Astrocyte of the cerebellum (primary cell): ENCODE measurements at regions not wholly inside any gene's neighbourhood (a gene's known extent, or its start where the extent isn't known, plus 50 kb on each side); places are given as distances from the start of the nearest gene placed in this dataset.

Source experiments
- DNase-seq: peaks from one replicate; pipeline ENCODE4 v3.0.0-alpha.2; 2011; ENCODE audit warnings: low read depth
- H3K4me3 ChIP-seq: 2 replicates; pipeline ENCODE4 v1.5.1; 2011; ENCODE audit warnings: mild to moderate bottlenecking, low read depth, low read length, moderate library complexity
- CTCF ChIP-seq: IDR thresholded peaks from 2 replicates; pipeline ENCODE4 v1.5.1; 2012; ENCODE audit warnings: low read length, low read depth, moderate library complexity, mild to moderate bottlenecking; ENCODE audit errors: missing control alignments
- in situ Hi-C: cut with HindIII; loops from 2 replicates; pipeline ENCODE4 v1.10.0; 2017; ENCODE audit warnings: low sequenced_read_pairs

GRCh38 chr5:4576161-4576748, 563.9 kb upstream of the ADAMTS16 start:
- TF ChIP-seq CTCF: no peak
- H3K4me3 ChIP-seq: no peak overlapping the region
- DNase-seq: peak; percentile 83
- in situ Hi-C loops: no loop called here

GRCh38 chr5:4576908-4577307, 563.2 kb upstream of the ADAMTS16 start:
- H3K4me3 ChIP-seq: no peak overlapping the region
- in situ Hi-C loops: no loop called here
- no peak for DNase-seq
- TF ChIP-seq CTCF: no peak

- no peak for DNase-seq
- in situ Hi-C loops: no loop called here
- TF ChIP-seq CTCF: no peak
- H3K4me3 ChIP-seq: no peak overlapping the region
Measured at GRCh38 chr5:4579679-4580078, 560.5 kb upstream of the ADAMTS16 start.

GRCh38 chr5:4580772-4581171, 559.4 kb upstream of the ADAMTS16 start:
- no peak for DNase-seq
- no peak for TF ChIP-seq CTCF
- in situ Hi-C loops: no loop called here
- H3K4me3 ChIP-seq: no peak overlapping the region

GRCh38 chr5:4581289-4581688, 558.8 kb upstream of the ADAMTS16 start:
- in situ Hi-C loops: no loop called here
- TF ChIP-seq CTCF: no peak

GRCh38 chr5:4584982-4585381, 555.1 kb upstream of the ADAMTS16 start:
- DNase-seq: peak; percentile 83
- in situ Hi-C loops: no loop called here
- TF ChIP-seq CTCF: peak; percentile 13
- no peak overlapping the region for H3K4me3 ChIP-seq

More at GRCh38 chr5:4581289-4581688, 558.8 kb upstream of the ADAMTS16 start:
- no peak for DNase-seq
- H3K4me3 ChIP-seq: no peak overlapping the region

GRCh38 chr5:4613440-4613839, 526.7 kb upstream of the ADAMTS16 start:
- in situ Hi-C loops: no loop called here
- no peak for TF ChIP-seq CTCF
- no peak overlapping the region for H3K4me3 ChIP-seq
- no peak for DNase-seq
